Small intestine (tissue), 7 donors: ENCODE measurements at regions not wholly inside any gene's neighbourhood (a gene's known extent, or its start where the extent isn't known, plus 50 kb on each side); places are given as distances from the start of the nearest gene placed in this dataset.
"Not testable (repeated sequence)": the region's sequence is repeated elsewhere in the genome, so short reads cannot be mapped to it uniquely, and the experiment has no call there.

Source experiments
- DNase-seq, 2 donors: peaks; one replicate each; pipeline versions ENCODE4 v3.0.0 to v3.0.0-alpha.2; 2013
- FAIRE-seq: peaks from 2 replicates; lab custom pipeline; 2012; peaks lifted over from hg19 to GRCh38; lab: Jason Lieb, UNC
- H3K27ac ChIP-seq, 3 donors: one replicate each; pipeline ENCODE4 v1.5.1; 2013; ENCODE audit warnings: low read length in 2 of 3, mild to moderate bottlenecking in 2 of 3, control low read depth in 1 of 3, inconsistent platforms in 1 of 3, low read depth in 1 of 3, moderate library complexity in 1 of 3
- H3K27me3 ChIP-seq, 3 donors: one replicate each; pipeline ENCODE4 v1.6.1; 2013; ENCODE audit warnings: low read length in 3 of 3, inconsistent platforms in 1 of 3; ENCODE audit not compliant: control insufficient read depth in 3 of 3, insufficient read depth in 3 of 3
- H3K36me3 ChIP-seq, 3 donors: one replicate each; pipeline ENCODE4 v1.6.1; 2013; ENCODE audit warnings: low read length in 3 of 3, inconsistent platforms in 1 of 3, low read depth in 1 of 3, mild to moderate bottlenecking in 1 of 3, moderate library complexity in 1 of 3; ENCODE audit not compliant: control insufficient read depth in 3 of 3, insufficient read depth in 2 of 3
- H3K4me1 ChIP-seq, 3 donors: one replicate each; pipeline ENCODE4 v1.6.1; 2013; ENCODE audit warnings: low read length in 2 of 3, inconsistent platforms in 1 of 3, low read depth in 1 of 3, mild to moderate bottlenecking in 1 of 3, moderate library complexity in 1 of 3; ENCODE audit not compliant: control insufficient read depth in 3 of 3, insufficient read depth in 2 of 3
- H3K4me3 ChIP-seq, 3 donors: one replicate each; pipeline ENCODE4 v1.5.1; 2013; ENCODE audit warnings: low read length in 3 of 3, control low read depth in 1 of 3, inconsistent platforms in 1 of 3, low read depth in 1 of 3, mild to moderate bottlenecking in 1 of 3, moderate library complexity in 1 of 3
- H3K9me3 ChIP-seq, 2 donors: one replicate each; pipeline ENCODE4 v1.6.1; 2013; ENCODE audit warnings: low read depth in 1 of 2, low read length in 1 of 2; ENCODE audit not compliant: control insufficient read depth in 2 of 2, insufficient read depth in 1 of 2
- WGBS, 3 donors: extraction: QIAGEN DNeasy Blood & Tissue Kit; methylation state at CpG; one replicate each; pipeline ENCODE4 v1.1.7; 2013; 5-methylcytosine and 5-hydroxymethylcytosine counted together
- donor health status: healthy with polysubstance abuse.
- donor health status: control.
- donor health status: control.
- donor health status: Bipolar disorder and iron deficiency.
- donor health status: healthy.

DNA sequence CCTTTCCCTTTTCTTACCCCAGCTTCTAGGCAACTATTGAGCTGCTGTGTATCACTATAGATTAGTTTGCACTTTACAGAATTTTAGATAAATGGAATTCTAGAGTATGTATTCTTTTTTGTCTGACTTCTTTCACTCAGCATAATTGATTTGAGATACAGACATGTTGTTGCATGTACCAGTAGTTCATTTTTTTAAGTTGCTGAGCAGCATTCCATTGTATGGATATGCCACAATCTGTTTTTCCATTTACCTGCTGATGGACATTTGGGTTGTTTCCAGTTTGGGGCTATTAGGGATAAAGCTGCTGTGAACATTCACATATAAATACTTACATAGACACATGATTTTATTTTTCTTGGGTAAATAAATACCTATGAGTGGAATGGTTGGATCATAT, 135.7 kb downstream of the IGF1 start:
- DNase-seq, result no peak
- no peaks in the 10 kb centered on the region for H3K36me3 ChIP-seq
- no peaks in the 10 kb centered on the region for H3K9me3 ChIP-seq
- FAIRE-seq, result no peak
- H3K4me1 ChIP-seq, result no peaks in the 10 kb centered on the region
- no peak overlapping the region for H3K27ac ChIP-seq
- no peak overlapping the region for H3K4me3 ChIP-seq
- no peaks in the 10 kb centered on the region for H3K27me3 ChIP-seq

DNA sequence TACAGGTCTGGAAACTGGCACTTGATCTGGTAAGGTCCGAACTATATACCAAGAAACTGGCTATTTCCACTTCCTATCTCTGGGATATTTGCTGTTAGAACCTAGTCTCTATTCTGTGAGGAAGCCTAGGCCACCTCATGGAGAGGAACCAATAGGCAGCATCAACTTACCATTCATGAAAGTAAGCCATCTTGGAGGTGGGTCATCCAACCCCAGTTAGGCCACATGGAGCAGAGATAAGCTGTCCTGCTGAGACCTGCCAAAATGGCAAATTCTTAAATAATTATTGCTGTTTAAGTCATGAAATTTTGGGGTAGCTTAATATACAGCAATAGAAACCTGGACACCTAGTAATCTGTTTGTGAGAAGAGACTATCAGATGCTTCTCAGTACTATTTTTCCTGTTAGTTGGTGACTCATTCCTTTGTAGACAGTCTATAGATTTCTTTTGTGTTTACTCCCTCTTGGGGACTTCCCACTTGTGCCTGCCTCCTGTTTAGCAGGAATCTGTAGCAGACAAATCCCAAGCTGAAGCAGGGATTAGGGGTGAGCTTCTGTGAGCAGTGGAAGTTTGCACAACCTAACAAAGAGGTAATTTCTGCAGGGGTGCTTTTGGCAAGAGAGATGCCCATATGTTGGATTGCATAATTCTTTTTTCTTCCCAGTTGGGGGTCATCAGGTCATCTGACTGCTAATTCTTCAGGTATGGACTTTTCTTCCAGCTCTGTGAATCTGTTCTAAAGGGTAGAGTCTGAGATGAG, 136.8 kb downstream of the IGF1 start:
- FAIRE-seq, result no peak
- H3K27ac ChIP-seq, result no peak overlapping the region
- H3K4me1 ChIP-seq, result no peaks in the 10 kb centered on the region
- no peaks in the 10 kb centered on the region for H3K36me3 ChIP-seq
- H3K4me3 ChIP-seq, result no peak overlapping the region
- WGBS, 3 donors, result 82 to 98% (median 83%) methylated on average over 1 of the region's 1 CpG
- no peak for DNase-seq
- H3K27me3 ChIP-seq, result no peaks in the 10 kb centered on the region
- H3K9me3 ChIP-seq, result no peaks in the 10 kb centered on the region

DNA sequence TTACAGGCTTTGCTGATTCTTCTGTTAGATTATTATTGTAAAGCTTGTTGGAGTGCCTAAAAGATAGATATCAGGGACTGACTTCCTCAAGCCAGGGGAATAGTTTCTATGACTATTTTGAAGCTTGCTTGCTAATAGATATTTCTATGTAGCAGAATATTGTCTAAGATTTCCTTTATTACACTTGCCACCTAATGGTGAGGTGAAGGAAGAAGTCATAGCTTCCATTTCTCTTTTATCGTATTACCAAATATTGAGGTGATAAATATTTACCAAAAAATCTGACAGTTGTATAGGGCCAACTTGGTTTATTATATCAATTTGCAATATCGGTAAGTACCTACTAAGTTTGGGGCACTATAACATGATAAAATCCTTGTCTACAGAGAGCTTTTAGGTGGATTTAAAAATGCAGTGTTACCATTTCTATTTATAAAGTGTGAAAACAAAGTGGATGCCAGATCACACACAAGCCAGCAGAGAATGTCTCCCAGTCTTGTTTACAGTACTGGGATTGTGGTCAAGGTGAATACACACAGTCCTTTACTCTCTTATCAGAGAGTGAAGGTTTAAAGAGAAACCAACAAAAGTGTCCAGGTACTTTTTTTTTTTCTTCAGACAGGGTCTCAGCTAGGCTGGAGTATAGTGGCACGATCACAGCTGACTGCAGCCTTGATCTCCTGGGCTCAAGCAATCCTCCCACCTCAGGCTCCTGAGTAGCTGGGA, 137.9 kb downstream of the IGF1 start:
- Histone ChIP-seq H3K4me1 (no peaks in the 10 kb centered on the region), H3K9me3 (no peaks in the 10 kb centered on the region), H3K36me3 (no peaks in the 10 kb centered on the region), H3K27me3 (no peaks in the 10 kb centered on the region), H3K4me3 (no peak overlapping the region), H3K27ac (no peak overlapping the region)
- FAIRE-seq, result no peak
- no peak for DNase-seq
- 77 to 89% (median 88%) methylated on average over 3 of the region's 3 CpGs for WGBS, 3 donors

DNA sequence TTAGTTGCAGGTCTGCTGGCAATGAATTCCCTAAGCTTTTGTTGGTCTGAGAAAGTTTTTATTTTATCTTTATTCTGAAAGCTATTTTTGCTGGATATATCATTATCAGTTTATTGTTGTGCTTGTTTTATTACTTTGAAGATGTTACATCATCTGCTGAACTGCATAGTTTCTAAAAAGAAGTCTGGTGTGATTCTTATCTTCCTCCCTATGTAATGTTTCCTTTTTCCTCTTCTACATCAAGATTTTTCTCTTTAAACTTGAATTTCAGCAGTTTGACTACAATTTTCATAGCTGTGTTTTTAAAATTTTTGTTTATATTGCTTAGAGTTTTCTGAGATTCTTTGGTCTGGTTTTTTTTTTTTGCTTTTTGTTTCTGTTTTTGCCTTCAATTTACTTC, 137.1 kb upstream of the PMCH start:
- FAIRE-seq (no peak), DNase-seq (no peak)
- H3K27me3 ChIP-seq, result no peaks in the 10 kb centered on the region

DNA sequence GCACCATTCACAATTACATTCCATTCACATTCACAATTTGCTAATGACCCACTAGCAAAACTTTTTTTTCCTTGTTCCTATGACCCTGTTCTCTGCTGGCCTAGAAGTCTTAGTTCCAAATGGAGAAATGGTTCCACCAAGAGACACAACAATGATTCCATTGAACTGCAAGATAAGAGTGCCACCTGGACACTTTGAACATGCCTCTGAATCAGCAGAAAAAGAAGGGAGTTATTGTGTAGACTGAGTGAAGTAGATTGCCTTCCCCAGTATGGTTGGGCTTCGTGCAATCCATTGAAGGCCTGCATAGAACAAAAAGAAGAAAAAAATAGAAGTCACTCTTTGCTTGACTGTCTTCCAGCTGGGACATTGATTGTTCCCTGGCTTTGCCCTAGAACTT, 133.8 kb upstream of the PMCH start:
- no peaks in the 10 kb centered on the region for H3K9me3 ChIP-seq
- no peak overlapping the region for H3K4me3 ChIP-seq
- no peaks in the 10 kb centered on the region for H3K4me1 ChIP-seq
- H3K27ac ChIP-seq, result no peak overlapping the region
- no peaks in the 10 kb centered on the region for H3K27me3 ChIP-seq
- DNase-seq (no peak), FAIRE-seq (no peak)
- 38 to 66% (median 58%) methylated on average over 1 of the region's 1 CpG for WGBS, 3 donors
- H3K36me3 ChIP-seq, result no peaks in the 10 kb centered on the region

More for the DNA sequence above, 137.1 kb upstream of the PMCH start:
- no peaks in the 10 kb centered on the region for H3K36me3 ChIP-seq
- no peaks in the 10 kb centered on the region for H3K4me1 ChIP-seq
- H3K9me3 ChIP-seq, result no peaks in the 10 kb centered on the region
- H3K27ac ChIP-seq, result no peak overlapping the region
- H3K4me3 ChIP-seq, result no peak overlapping the region

DNA sequence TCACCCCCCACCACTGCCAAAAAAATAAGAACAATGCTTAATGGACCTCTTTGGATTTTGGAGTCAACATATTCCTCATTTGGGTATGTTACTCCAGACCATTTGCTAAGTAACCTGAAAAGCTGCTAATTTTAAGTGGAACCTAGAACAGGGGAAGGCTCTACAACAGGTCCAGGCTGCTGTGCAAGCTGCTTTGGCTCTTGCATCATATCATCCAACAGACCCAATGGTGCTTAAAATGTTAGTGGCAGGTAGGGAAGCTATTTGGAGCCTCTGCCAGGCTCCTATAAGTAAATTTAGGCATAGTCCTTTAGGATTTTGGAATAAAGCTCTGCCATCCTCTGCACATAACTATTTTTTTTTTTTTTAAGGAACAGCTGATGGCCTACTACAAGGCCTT, 132.2 kb upstream of the PMCH start:
- FAIRE-seq (no peak), DNase-seq (no peak)
- H3K36me3 ChIP-seq, result no peaks in the 10 kb centered on the region
- H3K9me3 ChIP-seq, result no peaks in the 10 kb centered on the region
- no peak overlapping the region for H3K4me3 ChIP-seq
- no peak overlapping the region for H3K27ac ChIP-seq
- H3K27me3 ChIP-seq, result no peaks in the 10 kb centered on the region
- H3K4me1 ChIP-seq, result no peaks in the 10 kb centered on the region

DNA sequence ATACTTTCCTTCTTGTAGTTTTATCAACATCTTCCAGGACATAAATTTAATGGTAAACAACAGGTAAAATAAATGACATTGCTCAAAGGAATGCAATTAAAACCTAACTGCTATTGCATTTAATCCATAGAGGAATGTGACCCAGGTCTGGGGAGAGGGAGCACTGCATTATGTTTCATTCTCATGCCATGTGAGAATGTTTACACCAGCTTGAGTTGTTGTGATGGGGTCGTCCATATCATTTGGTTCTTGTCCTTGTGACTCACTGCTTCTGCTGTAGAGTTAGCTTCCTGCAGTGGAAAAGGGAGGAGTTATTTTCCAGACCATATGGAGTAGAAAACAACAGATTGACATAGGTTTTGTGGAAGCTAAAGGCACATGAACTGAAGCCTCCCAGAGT, 129.3 kb upstream of the PMCH start:
- Histone ChIP-seq H3K9me3 (no peaks in the 10 kb centered on the region), H3K4me3 (no peak overlapping the region), H3K36me3 (no peaks in the 10 kb centered on the region), H3K27ac (no peak overlapping the region), H3K27me3 (no peaks in the 10 kb centered on the region), H3K4me1 (no peaks in the 10 kb centered on the region)
- DNase-seq (no peak), FAIRE-seq (no peak)
- WGBS, 3 donors, result 7 to 14% (median 13%) methylated on average over 1 of the region's 1 CpG

DNA sequence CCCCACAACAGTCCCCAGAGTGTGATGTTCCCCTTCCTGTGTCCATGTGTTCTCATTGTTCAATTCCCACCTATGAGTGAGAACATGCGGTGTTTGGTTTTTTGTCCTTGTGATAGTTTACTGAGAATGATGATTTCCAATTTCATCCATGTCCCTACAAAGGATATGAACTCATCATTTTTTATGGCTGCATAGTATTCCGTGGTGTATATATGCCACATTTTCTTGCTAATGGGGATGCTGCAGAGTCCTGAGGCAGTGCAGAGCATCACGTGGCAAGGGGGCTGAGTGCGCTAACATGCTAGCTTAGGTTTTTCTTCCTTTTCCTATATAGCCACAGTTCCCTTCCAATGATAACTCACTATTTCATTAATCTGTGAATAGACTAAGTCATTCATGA, 127.5 kb upstream of the PMCH start:
- H3K36me3 ChIP-seq, H3K4me1 ChIP-seq, H3K27me3 ChIP-seq, H3K27ac ChIP-seq, H3K4me3 ChIP-seq, FAIRE-seq, H3K9me3 ChIP-seq, DNase-seq: not testable (repeated sequence)
- 89 to 93% (median 92%) methylated on average over 3 of the region's 4 CpGs for WGBS, 3 donors
